OCI-LY1 (cell line): ENCODE measurements at regions not wholly inside any gene's neighbourhood (a gene's known extent, or its start where the extent isn't known, plus 50 kb on each side); places are given as distances from the start of the nearest gene placed in this dataset.

Experiments
- H2AFZ ChIP-seq: fragments of 200-600 bp; sonication (generic), shearing (Covaris generic); 2 replicates; pipeline ENCODE4 v1.6.0; 2014; ENCODE audit warnings: antibody characterized with exemption, mild to moderate bottlenecking, low read length
- H3F3A ChIP-seq: fragments of 200-600 bp; sonication (generic), shearing (Covaris generic); 2 replicates; pipeline ENCODE4 v1.6.0; 2014; ENCODE audit warnings: mild to moderate bottlenecking, antibody characterized with exemption, low read length, moderate library complexity; ENCODE audit not compliant: insufficient read depth
- H3K27ac ChIP-seq: fragments of 200-600 bp; sonication (generic); 2 replicates; pipeline ENCODE4 v1.5.1; 2014; ENCODE audit warnings: low read length, mixed run types, mild to moderate bottlenecking, low read depth; ENCODE audit not compliant: poor library complexity, severe bottlenecking
- H3K27me3 ChIP-seq: fragments of 200-600 bp; sonication (generic); 2 replicates; pipeline ENCODE4 v1.6.0; 2014; ENCODE audit warnings: antibody characterized with exemption, mild to moderate bottlenecking, low read length, moderate library complexity; ENCODE audit not compliant: insufficient read depth
- H3K36me3 ChIP-seq: fragments of 200-600 bp; sonication (generic); 2 replicates; pipeline ENCODE4 v1.6.1; 2014; ENCODE audit warnings: mild to moderate bottlenecking, antibody characterized with exemption, low read length, moderate library complexity, mixed read lengths; ENCODE audit not compliant: insufficient read depth
- H3K4me1 ChIP-seq: fragments of 200-600 bp; sonication (generic); 2 replicates; pipeline ENCODE4 v1.5.1; 2014; ENCODE audit warnings: mild to moderate bottlenecking, low read length, moderate library complexity; ENCODE audit not compliant: insufficient read depth, severe bottlenecking
- H3K4me2 ChIP-seq: fragments of 200-600 bp; sonication (generic), shearing (Covaris generic); 2 replicates; pipeline ENCODE4 v1.6.1; 2014; ENCODE audit warnings: low read length
- H3K4me3 ChIP-seq: fragments of 200-600 bp; sonication (generic); 2 replicates; pipeline ENCODE4 v1.5.1; 2014; ENCODE audit warnings: low read length, low read depth, mild to moderate bottlenecking, mixed read lengths; ENCODE audit not compliant: poor library complexity, severe bottlenecking
- H3K79me2 ChIP-seq: fragments of 200-600 bp; shearing (Covaris generic); 2 replicates; pipeline ENCODE4 v1.6.1; 2016; ENCODE audit warnings: mixed run types, low read length, mixed read lengths; ENCODE audit not compliant: insufficient read depth
- H3K9ac ChIP-seq: fragments of 200-600 bp; sonication (generic), shearing (Covaris generic); 2 replicates; pipeline ENCODE4 v1.6.1; 2014; ENCODE audit warnings: mild to moderate bottlenecking, low read length, mixed read lengths
- H3K9me2 ChIP-seq: fragments of 200-600 bp; sonication (generic), shearing (Covaris generic); 2 replicates; pipeline ENCODE4 v1.6.1; 2014; ENCODE audit warnings: low read depth, mild to moderate bottlenecking, low read length, mixed read lengths
- H3K9me3 ChIP-seq: fragments of 200-600 bp; shearing (Covaris generic); 2 replicates; pipeline ENCODE4 v1.6.1; 2014; ENCODE audit warnings: low read length, mixed read lengths
- H4K20me1 ChIP-seq: fragments of 200-600 bp; sonication (generic), shearing (Covaris generic); 2 replicates; pipeline ENCODE4 v1.6.0; 2016; ENCODE audit warnings: mild to moderate bottlenecking, low read length; ENCODE audit not compliant: insufficient read depth
- CTCF ChIP-seq: fragments of 200-600 bp; sonication (generic), shearing (Covaris generic); IDR thresholded peaks from 2 replicates; pipeline ENCODE4 v1.5.1; 2017; ENCODE audit warnings: mild to moderate bottlenecking, antibody characterized with exemption, low read length, moderate library complexity, mixed read lengths
- EZH2 ChIP-seq: fragments of 200-600 bp; sonication (generic), shearing (Covaris generic); IDR thresholded peaks from 2 replicates; pipeline ENCODE4 v1.8.0; 2017; ENCODE audit warnings: borderline replicate concordance, mixed run types, mild to moderate bottlenecking, antibody characterized with exemption, low read length, moderate library complexity, mixed read lengths

GRCh38 chr16:86228713-86229112 is 281.6 kb upstream of the FOXF1 start:
- Histone ChIP-seq H3K4me3 (no peak overlapping the region), H3K27ac (no peak overlapping the region), H4K20me1 (no peaks in the 10 kb centered on the region), H3K36me3 (no peaks in the 10 kb centered on the region), H3K4me2 (no peak overlapping the region), H3K9me3 (no peaks in the 10 kb centered on the region), H3K9me2 (no peaks in the 10 kb centered on the region), H3K79me2 (no peaks in the 10 kb centered on the region), H2AFZ (no peak overlapping the region), H3K27me3 (no peaks in the 10 kb centered on the region; the same call in 1 of the 2 replicates), H3F3A (no peaks in the 10 kb centered on the region), H3K4me1 (no peaks in the 10 kb centered on the region), H3K9ac (no peak overlapping the region)
- TF ChIP-seq EZH2 (no peak), CTCF (no peak)

- no peaks in the 10 kb centered on the region for H3K9me2 ChIP-seq
- no peaks in the 10 kb centered on the region for H3K9me3 ChIP-seq
- no peak overlapping the region for H3K27ac ChIP-seq
- H3K4me3 ChIP-seq, result no peak overlapping the region
- no peak for TF ChIP-seq CTCF
- TF ChIP-seq EZH2, result no peak
- H3K4me1 ChIP-seq, result no peaks in the 10 kb centered on the region
- no peaks in the 10 kb centered on the region for H3K79me2 ChIP-seq
- no peaks in the 10 kb centered on the region for H3F3A ChIP-seq
- no peak overlapping the region for H3K9ac ChIP-seq
- H3K27me3 ChIP-seq, result no peaks in the 10 kb centered on the region; the same call in 1 of the 2 replicates
- no peak overlapping the region for H3K4me2 ChIP-seq
- no peak overlapping the region for H2AFZ ChIP-seq
- no peaks in the 10 kb centered on the region for H4K20me1 ChIP-seq
- no peaks in the 10 kb centered on the region for H3K36me3 ChIP-seq
Observed at GRCh38 chr16:86229283-86229682, 281.0 kb upstream of the FOXF1 start.

GRCh38 chr16:86229866-86230656 is 280.3 kb upstream of the FOXF1 start:
- Histone ChIP-seq H2AFZ (no peak overlapping the region), H3K9me3 (no peaks in the 10 kb centered on the region), H3F3A (no peaks in the 10 kb centered on the region), H3K36me3 (no peaks in the 10 kb centered on the region), H4K20me1 (no peaks in the 10 kb centered on the region), H3K4me1 (no peaks in the 10 kb centered on the region), H3K79me2 (no peaks in the 10 kb centered on the region), H3K27ac (no peak overlapping the region), H3K9me2 (no peaks in the 10 kb centered on the region), H3K4me3 (no peak overlapping the region), H3K27me3 (no peaks in the 10 kb centered on the region; the same call in 1 of the 2 replicates), H3K9ac (no peak overlapping the region), H3K4me2 (no peak overlapping the region)
- TF ChIP-seq EZH2, result no peak
- TF ChIP-seq CTCF, result no peak
